ENCODE measurements at regions not wholly inside any gene's neighbourhood (a gene's known extent, or its start where the extent isn't known, plus 50 kb on each side); places are given as distances from the start of the nearest gene placed in this dataset.

GRCh38 chr13:24605923-24606372 is 74.3 kb upstream of the ATP12A start:
- H3K4me3 ChIP-seq, result no peak overlapping the region
- no peaks in the 10 kb centered on the region for H3K27me3 ChIP-seq
- H3K36me3 ChIP-seq, result no peaks in the 10 kb centered on the region
- H3K27ac ChIP-seq, result no peak overlapping the region
- intact Hi-C loops (cut with DNase I), result no loop called here
- H3K9me3 ChIP-seq, result peaks cover 0 to 8% of the 10 kb centered on the region in 2 donors
- no peak for TF ChIP-seq CTCF (IDR thresholded peaks at IDR 0.05)
- DNase-seq (ENCODE audit: low spot score in 2 of 2), result no peak
- H3K4me1 ChIP-seq, result no peaks in the 10 kb centered on the region

- peaks cover 0 to 8% of the 10 kb centered on the region in 2 donors for H3K9me3 ChIP-seq
- H3K4me1 ChIP-seq, result no peaks in the 10 kb centered on the region
- no peaks in the 10 kb centered on the region for H3K36me3 ChIP-seq
- H3K4me3 ChIP-seq, result no peak overlapping the region
- intact Hi-C loops (cut with DNase I), result no loop called here
- H3K27me3 ChIP-seq, result no peaks in the 10 kb centered on the region
- DNase-seq (ENCODE audit: low spot score in 2 of 2), result no peak
- TF ChIP-seq CTCF (IDR thresholded peaks at IDR 0.05), result no peak
- no peak overlapping the region for H3K27ac ChIP-seq
Observed at GRCh38 chr13:24606486-24607170, 73.6 kb upstream of the ATP12A start.

- intact Hi-C loops (cut with DNase I), result no loop called here
- no peaks in the 10 kb centered on the region for H3K4me1 ChIP-seq
- no peaks in the 10 kb centered on the region for H3K27me3 ChIP-seq
- no peaks in the 10 kb centered on the region for H3K9me3 ChIP-seq
- DNase-seq (ENCODE audit: low spot score in 2 of 2), result no peak
- no peak for TF ChIP-seq CTCF (IDR thresholded peaks at IDR 0.05)
- H3K4me3 ChIP-seq, result no peak overlapping the region
- no peak overlapping the region for H3K27ac ChIP-seq
- H3K36me3 ChIP-seq, result no peaks in the 10 kb centered on the region
Observed at GRCh38 chr13:24610956-24611355, 69.3 kb upstream of the ATP12A start.

GRCh38 chr13:24612726-24613125 is 67.5 kb upstream of the ATP12A start:
- DNase-seq (ENCODE audit: low spot score in 2 of 2), result no peak
- Histone ChIP-seq H3K9me3 (no peaks in the 10 kb centered on the region), H3K4me1 (no peaks in the 10 kb centered on the region), H3K27me3 (no peaks in the 10 kb centered on the region), H3K27ac (no peak overlapping the region), H3K4me3 (no peak overlapping the region), H3K36me3 (no peaks in the 10 kb centered on the region)
- no peak for TF ChIP-seq CTCF (IDR thresholded peaks at IDR 0.05)
- intact Hi-C loops (cut with DNase I), result no loop called here

GRCh38 chr13:24613128-24613527 is 67.1 kb upstream of the ATP12A start:
- H3K4me3 ChIP-seq, result no peak overlapping the region
- no peak for DNase-seq (ENCODE audit: low spot score in 2 of 2)
- intact Hi-C loops (cut with DNase I), result no loop called here

More at GRCh38 chr13:24613128-24613527, 67.1 kb upstream of the ATP12A start:
- Histone ChIP-seq H3K27me3 (no peaks in the 10 kb centered on the region), H3K9me3 (no peaks in the 10 kb centered on the region), H3K4me1 (no peaks in the 10 kb centered on the region), H3K27ac (no peak overlapping the region), H3K36me3 (no peaks in the 10 kb centered on the region)
- no peak for TF ChIP-seq CTCF (IDR thresholded peaks at IDR 0.05)
